ENCODE measurements at regions not wholly inside any gene's neighbourhood (a gene's known extent, or its start where the extent isn't known, plus 50 kb on each side); places are given as distances from the start of the nearest gene placed in this dataset.

- TF ChIP-seq TCF7L2 (IDR thresholded peaks at IDR 0.05; ENCODE audit: low read depth, low read length) (no peak), REST (IDR thresholded peaks at IDR 0.05; ENCODE audit: insufficient read depth in 1 of 2, low read depth in 2 of 2, low read length in 1 of 2) (no peak), POLR2AphosphoS5 (IDR thresholded peaks at IDR 0.05; ENCODE audit: low read depth, low read length) (no peak), SIN3A (IDR thresholded peaks at IDR 0.05; ENCODE audit: borderline replicate concordance, insufficient read depth, low read depth, low read length) (no peak)
- TF ChIP-seq, protein P1, sequence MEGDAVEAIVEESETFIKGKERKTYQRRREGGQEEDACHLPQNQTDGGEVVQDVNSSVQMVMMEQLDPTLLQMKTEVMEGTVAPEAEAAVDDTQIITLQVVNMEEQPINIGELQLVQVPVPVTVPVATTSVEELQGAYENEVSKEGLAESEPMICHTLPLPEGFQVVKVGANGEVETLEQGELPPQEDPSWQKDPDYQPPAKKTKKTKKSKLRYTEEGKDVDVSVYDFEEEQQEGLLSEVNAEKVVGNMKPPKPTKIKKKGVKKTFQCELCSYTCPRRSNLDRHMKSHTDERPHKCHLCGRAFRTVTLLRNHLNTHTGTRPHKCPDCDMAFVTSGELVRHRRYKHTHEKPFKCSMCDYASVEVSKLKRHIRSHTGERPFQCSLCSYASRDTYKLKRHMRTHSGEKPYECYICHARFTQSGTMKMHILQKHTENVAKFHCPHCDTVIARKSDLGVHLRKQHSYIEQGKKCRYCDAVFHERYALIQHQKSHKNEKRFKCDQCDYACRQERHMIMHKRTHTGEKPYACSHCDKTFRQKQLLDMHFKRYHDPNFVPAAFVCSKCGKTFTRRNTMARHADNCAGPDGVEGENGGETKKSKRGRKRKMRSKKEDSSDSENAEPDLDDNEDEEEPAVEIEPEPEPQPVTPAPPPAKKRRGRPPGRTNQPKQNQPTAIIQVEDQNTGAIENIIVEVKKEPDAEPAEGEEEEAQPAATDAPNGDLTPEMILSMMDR (IDR thresholded peaks at IDR 0.05), result no peak
- Histone ChIP-seq H3K9me3 (ENCODE audit: control insufficient read depth, insufficient read depth, low read depth, low read length) (no peaks in the 10 kb centered on the region), H3K4me3 (ENCODE audit: low read depth in 2 of 2, low read length in 2 of 2) (no peak overlapping the region), H3K4me1 (ENCODE audit: control insufficient read depth, insufficient read depth, low read length) (no peaks in the 10 kb centered on the region), H3K27ac (ENCODE audit: low read length) (no peak overlapping the region), H3K27me3 (ENCODE audit: control insufficient read depth, insufficient read depth, low read length) (no peaks in the 10 kb centered on the region), H3K36me3 (ENCODE audit: control insufficient read depth, insufficient read depth, low read length) (no peaks in the 10 kb centered on the region; the same call in 1 of the 2 replicates)
- POLR2A ChIA-PET, result no interaction called here
- DNase-seq (ENCODE audit: low read depth, low spot score) (no peak), ATAC-seq (no peak)
- in situ Hi-C loops (cut with HindIII; ENCODE audit: low pct_unique_long_range_greater_than_20kb, low sequenced_read_pairs) (no loop called here), intact Hi-C loops (cut with micrococcal nuclease; ENCODE audit: unreplicated experiment) (no loop called here)
- CTCF ChIA-PET, result no interaction called here
- no TSS peak for BruUV-seq (replicated peaks)
These were observed 249.4 kb upstream of the TNC start for GRCh38 chr9:115367321-115367720.

DNA sequence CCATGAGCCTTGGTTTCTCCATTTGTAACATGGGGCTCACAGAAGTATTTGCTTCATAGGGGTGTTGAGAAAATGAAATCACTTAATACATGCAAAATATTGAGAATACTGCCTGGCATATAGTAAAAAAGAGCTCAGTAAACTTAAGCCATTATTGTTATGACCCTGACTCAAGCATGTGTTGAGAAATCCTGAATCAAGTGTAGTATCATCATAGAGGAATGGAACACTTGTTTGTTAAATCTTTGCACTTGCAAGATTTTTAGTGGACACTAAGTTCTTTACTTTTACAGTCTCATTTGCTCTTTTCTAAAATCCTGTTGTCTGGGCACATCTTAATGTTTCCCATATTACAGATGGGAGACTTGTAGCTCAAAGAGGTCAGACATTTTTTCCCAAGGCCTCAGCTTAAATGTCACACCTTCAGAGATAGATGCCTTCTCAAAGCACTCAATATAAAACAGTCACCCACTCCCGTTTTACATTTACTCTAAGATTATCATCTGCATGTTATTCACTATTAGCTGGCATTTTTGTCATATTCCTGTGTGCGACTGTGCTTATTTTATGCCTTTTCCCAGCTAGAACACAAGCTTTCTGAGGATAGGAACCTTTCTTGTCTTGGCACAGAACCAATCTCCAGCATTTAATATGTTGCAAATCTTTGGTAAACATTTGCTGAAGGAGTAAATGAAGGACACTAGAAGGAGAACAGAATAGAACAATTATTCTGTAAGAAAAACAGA lies 250.0 kb upstream of the TNC start:
- Histone ChIP-seq H3K9me3 (ENCODE audit: control insufficient read depth, insufficient read depth, low read depth, low read length) (no peaks in the 10 kb centered on the region), H3K36me3 (ENCODE audit: control insufficient read depth, insufficient read depth, low read length) (no peaks in the 10 kb centered on the region; the same call in 1 of the 2 replicates), H3K4me3 (ENCODE audit: low read depth in 2 of 2, low read length in 2 of 2) (no peak overlapping the region), H3K27ac (ENCODE audit: low read length) (no peak overlapping the region), H3K27me3 (ENCODE audit: control insufficient read depth, insufficient read depth, low read length) (no peaks in the 10 kb centered on the region), H3K4me1 (ENCODE audit: control insufficient read depth, insufficient read depth, low read length) (no peaks in the 10 kb centered on the region)
- in situ Hi-C loops (cut with HindIII; ENCODE audit: low pct_unique_long_range_greater_than_20kb, low sequenced_read_pairs), result no loop called here
- ChIA-PET POLR2A (no interaction called here), CTCF (no interaction called here)
- DNase-seq (ENCODE audit: low read depth, low spot score), result no peak
- ATAC-seq, result no peak
- no peak for TF ChIP-seq REST (IDR thresholded peaks at IDR 0.05; ENCODE audit: insufficient read depth in 1 of 2, low read depth in 2 of 2, low read length in 1 of 2)
- TF ChIP-seq SIN3A (IDR thresholded peaks at IDR 0.05; ENCODE audit: borderline replicate concordance, insufficient read depth, low read depth, low read length), result no peak
- no peak for TF ChIP-seq POLR2AphosphoS5 (IDR thresholded peaks at IDR 0.05; ENCODE audit: low read depth, low read length)
- TF ChIP-seq, protein P1 (IDR thresholded peaks at IDR 0.05), result no peak
- TF ChIP-seq TCF7L2 (IDR thresholded peaks at IDR 0.05; ENCODE audit: low read depth, low read length), result no peak
- BruUV-seq (replicated peaks), result no TSS peak
- intact Hi-C loops (cut with micrococcal nuclease; ENCODE audit: unreplicated experiment), result no loop called here
